ENCODE measurements at regions not wholly inside any gene's neighbourhood (a gene's known extent, or its start where the extent isn't known, plus 50 kb on each side); places are given as distances from the start of the nearest gene placed in this dataset.

GRCh38 chr5:74201334-74202081 lies 439.0 kb downstream of the ENC1 start:
- Histone ChIP-seq H3K9me3 (ENCODE audit: low read length) (no peaks in the 10 kb centered on the region), H3K4me2 (ENCODE audit: low read length) (peak overlapping the region; percentile 70), H3K4me3 (ENCODE audit: low read length) (no peak overlapping the region; the same call in 1 of the 2 replicates), H3K27ac (ENCODE audit: low read length) (peak overlapping the region; percentile 77), H2AFZ (ENCODE audit: low read length) (peak overlapping the region; percentile 58), H3F3A (ENCODE audit: low read length, unreplicated experiment) (no peaks in the 10 kb centered on the region), H3K79me2 (ENCODE audit: low read length) (no peaks in the 10 kb centered on the region), H3K9ac (ENCODE audit: low read length) (peak overlapping the region; percentile 32; the same call in 1 of the 2 replicates), H4K20me1 (ENCODE audit: low read length) (no peaks in the 10 kb centered on the region), H3K4me1 (ENCODE audit: insufficient read depth, low read length) (peaks cover 27% of the 10 kb centered on the region), H3K9me2 (replicated peaks; ENCODE audit: low read length) (no peaks in the 10 kb centered on the region), H3K27me3 (ENCODE audit: low read length) (no peaks in the 10 kb centered on the region), H3K36me3 (ENCODE audit: low read depth, low read length) (no peaks in the 10 kb centered on the region)
- ChIA-PET CTCF (no interaction called here), POLR2A (ENCODE audit: unreplicated experiment) (no interaction called here)
- DNase-seq (peak; percentile 65), ATAC-seq (peak; percentile 92)
- no TSS peak for BruUV-seq (replicated peaks)
- intact Hi-C loops (cut with micrococcal nuclease) = loop anchor here (5.0 kb wide), 1 partner anchor 34 kb away; no protein-coding TSS in a partner anchor
- TF ChIP-seq CTCF (conservative IDR thresholded peaks at IDR 0.05; ENCODE audit: low read depth, low read length) (peak; percentile 33; the same call in 1 of the 2 replicates), EZH2phosphoT487 (IDR thresholded peaks at IDR 0.05; ENCODE audit: borderline replicate concordance, low read length) (no peak)

GRCh38 chr5:74200560-74200959 lies 440.0 kb downstream of the ENC1 start:
- H3K4me1 ChIP-seq (ENCODE audit: insufficient read depth, low read length) = peaks cover 22% of the 10 kb centered on the region

More at GRCh38 chr5:74200560-74200959, 440.0 kb downstream of the ENC1 start:
- Histone ChIP-seq H3K9me2 (replicated peaks; ENCODE audit: low read length) (no peaks in the 10 kb centered on the region), H3K27me3 (ENCODE audit: low read length) (no peaks in the 10 kb centered on the region), H3F3A (ENCODE audit: low read length, unreplicated experiment) (no peaks in the 10 kb centered on the region), H3K79me2 (ENCODE audit: low read length) (no peaks in the 10 kb centered on the region), H3K4me2 (ENCODE audit: low read length) (no peak overlapping the region), H3K36me3 (ENCODE audit: low read depth, low read length) (no peaks in the 10 kb centered on the region), H4K20me1 (ENCODE audit: low read length) (no peaks in the 10 kb centered on the region), H3K9me3 (ENCODE audit: low read length) (no peaks in the 10 kb centered on the region), H3K4me3 (ENCODE audit: low read length) (no peak overlapping the region), H2AFZ (ENCODE audit: low read length) (no peak overlapping the region), H3K27ac (ENCODE audit: low read length) (peak overlapping the region; percentile 77; the same call in 1 of the 2 replicates), H3K9ac (ENCODE audit: low read length) (no peak overlapping the region)
- TF ChIP-seq CTCF (conservative IDR thresholded peaks at IDR 0.05; ENCODE audit: low read depth, low read length) (no peak), EZH2 (IDR thresholded peaks at IDR 0.05; ENCODE audit: low read length, unreplicated experiment) (no peak), EZH2phosphoT487 (IDR thresholded peaks at IDR 0.05; ENCODE audit: borderline replicate concordance, low read length) (no peak)
- no peak for ATAC-seq
- POLR2A ChIA-PET (ENCODE audit: unreplicated experiment) = no interaction called here
- BruUV-seq (replicated peaks) = no TSS peak
- intact Hi-C loops (cut with micrococcal nuclease) = loop anchor here (5.0 kb wide), 1 partner anchor 33 kb away; no protein-coding TSS in a partner anchor
- no peak for DNase-seq
- CTCF ChIA-PET = no interaction called here
